ENCODE measurements at regions not wholly inside any gene's neighbourhood (a gene's known extent, or its start where the extent isn't known, plus 50 kb on each side); places are given as distances from the start of the nearest gene placed in this dataset.

GRCh38 chr17:5635949-5636348, 51.6 kb upstream of the NLRP1 start:
- TF ChIP-seq EZH2 (IDR thresholded peaks at IDR 0.05) (no peak), POLR2AphosphoS5 (IDR thresholded peaks at IDR 0.05; ENCODE audit: borderline replicate concordance, low read depth, low read length) (no peak), FOXP2 (optimal IDR thresholded peaks at IDR 0.05; ENCODE audit: control extremely low read depth, extremely low read length, insufficient read depth) (no peak)

Data from SK-N-MC (cell line).